NCI-H460 (cell line): ENCODE measurements at regions not wholly inside any gene's neighbourhood (a gene's known extent, or its start where the extent isn't known, plus 50 kb on each side); places are given as distances from the start of the nearest gene placed in this dataset.
"Not testable (repeated sequence)": the region's sequence is repeated elsewhere in the genome, so short reads cannot be mapped to it uniquely, and the experiment has no call there.

ENCODE experiments used
- DNase-seq: peaks from one replicate; pipeline ENCODE4 v3.0.0-alpha.2; 2016; ENCODE audit warnings: low read depth; ENCODE audit errors: extremely low read depth

GRCh38 chr3:132084982-132085381 is 50.2 kb upstream of the CPNE4 start:
- no peak for DNase-seq

- no peak for DNase-seq
Measured at GRCh38 chr3:132087356-132087755, 52.5 kb upstream of the CPNE4 start.

GRCh38 chr3:132088291-132088690 is 53.5 kb upstream of the CPNE4 start:
- DNase-seq = no peak

GRCh38 chr3:132090921-132091320 is 56.1 kb upstream of the CPNE4 start:
- no peak for DNase-seq

GRCh38 chr3:132116601-132117000 is 81.8 kb upstream of the CPNE4 start:
- no peak for DNase-seq

GRCh38 chr3:132117642-132118041 is 82.8 kb upstream of the CPNE4 start:
- no peak for DNase-seq

GRCh38 chr3:132119531-132119930 is 84.7 kb upstream of the CPNE4 start:
- no peak for DNase-seq

GRCh38 chr3:132124096-132124495 is 89.3 kb upstream of the CPNE4 start:
- no peak for DNase-seq

GRCh38 chr3:132124651-132125284 is 90.0 kb upstream of the CPNE4 start:
- DNase-seq = no peak

GRCh38 chr3:132134611-132135010 is 99.8 kb upstream of the CPNE4 start:
- peak; percentile 40 for DNase-seq

GRCh38 chr3:132135628-132136333 is 101.0 kb upstream of the CPNE4 start:
- peak; percentile 81 for DNase-seq

- DNase-seq = no peak
Measured at GRCh38 chr3:132136334-132136716, 101.5 kb upstream of the CPNE4 start.

- not testable (repeated sequence) for DNase-seq
Measured at GRCh38 chr3:132136902-132137301, 102.1 kb upstream of the CPNE4 start.

GRCh38 chr3:132145833-132146232 is 111.0 kb upstream of the CPNE4 start:
- no peak for DNase-seq

GRCh38 chr3:132154619-132155018 is 119.8 kb upstream of the CPNE4 start:
- DNase-seq = no peak

GRCh38 chr3:132159145-132159544 is 124.3 kb upstream of the CPNE4 start:
- DNase-seq = no peak

- DNase-seq = no peak
Measured at GRCh38 chr3:132160198-132160597, 125.4 kb upstream of the CPNE4 start.

- no peak for DNase-seq
Measured at GRCh38 chr3:132161608-132162007, 126.8 kb upstream of the CPNE4 start.

- no peak for DNase-seq
Measured at GRCh38 chr3:132164469-132165092, 129.8 kb upstream of the CPNE4 start.

GRCh38 chr3:132167870-132168269 is 133.1 kb upstream of the CPNE4 start:
- DNase-seq = no peak

GRCh38 chr3:132174500-132174899 is 139.7 kb upstream of the CPNE4 start:
- DNase-seq = no peak

- DNase-seq = peak; percentile 60
Measured at GRCh38 chr3:132180337-132180791, 136.8 kb upstream of the ACP3 start.
